ENCODE measurements at regions not wholly inside any gene's neighbourhood (a gene's known extent, or its start where the extent isn't known, plus 50 kb on each side); places are given as distances from the start of the nearest gene placed in this dataset.

GRCh38 chr2:47239119-47239969, 63.0 kb upstream of the CALM2 start:
- in situ Hi-C loops (cut with MboI; ENCODE audit: low sequenced_read_pairs), result no loop called here

- in situ Hi-C loops (cut with MboI; ENCODE audit: low sequenced_read_pairs), result no loop called here
Observed at GRCh38 chr2:47238638-47239037, 62.3 kb upstream of the CALM2 start.

GRCh38 chr2:47237375-47238334, 61.3 kb upstream of the CALM2 start:
- in situ Hi-C loops (cut with MboI; ENCODE audit: low sequenced_read_pairs), result no loop called here

GRCh38 chr2:47236503-47237215, 60.3 kb upstream of the CALM2 start:
- in situ Hi-C loops (cut with MboI; ENCODE audit: low sequenced_read_pairs), result no loop called here

GRCh38 chr2:47235132-47235531, 58.8 kb upstream of the CALM2 start:
- in situ Hi-C loops (cut with MboI; ENCODE audit: low sequenced_read_pairs), result no loop called here

GRCh38 chr2:47234456-47234855, 58.1 kb upstream of the CALM2 start:
- in situ Hi-C loops (cut with MboI; ENCODE audit: low sequenced_read_pairs), result no loop called here

- in situ Hi-C loops (cut with MboI; ENCODE audit: low sequenced_read_pairs), result no loop called here
Observed at GRCh38 chr2:47232738-47233415, 56.6 kb upstream of the CALM2 start.

- in situ Hi-C loops (cut with MboI; ENCODE audit: low sequenced_read_pairs), result no loop called here
Observed at GRCh38 chr2:47230418-47230817, 54.1 kb upstream of the CALM2 start.

- in situ Hi-C loops (cut with MboI; ENCODE audit: low sequenced_read_pairs), result no loop called here
Observed at GRCh38 chr2:47227532-47228279, 51.4 kb upstream of the CALM2 start.

GRCh38 chr2:47226923-47227220, 50.6 kb upstream of the CALM2 start:
- in situ Hi-C loops (cut with MboI; ENCODE audit: low sequenced_read_pairs), result no loop called here

GRCh38 chr2:47226132-47226922, 50.0 kb upstream of the CALM2 start:
- in situ Hi-C loops (cut with MboI; ENCODE audit: low sequenced_read_pairs), result no loop called here
